ENCODE measurements at regions not wholly inside any gene's neighbourhood (a gene's known extent, or its start where the extent isn't known, plus 50 kb on each side); places are given as distances from the start of the nearest gene placed in this dataset.

- DNase-seq (ENCODE audit: low read depth) = no peak
- no peak overlapping the region for H3K4me3 ChIP-seq (ENCODE audit: low read depth, low read length)
- TF ChIP-seq CTCF (IDR thresholded peaks at IDR 0.05; ENCODE audit: control insufficient read depth, extremely low read depth, insufficient read depth) = no peak
These were observed 247.6 kb downstream of the BRD1 start for GRCh38 chr22:49580024-49580423.

GRCh38 chr22:49577168-49578060 lies 250.3 kb downstream of the BRD1 start:
- no peak overlapping the region for H3K4me3 ChIP-seq (ENCODE audit: low read depth, low read length)
- no peak for DNase-seq (ENCODE audit: low read depth)
- no peak for TF ChIP-seq CTCF (IDR thresholded peaks at IDR 0.05; ENCODE audit: control insufficient read depth, extremely low read depth, insufficient read depth)

- TF ChIP-seq CTCF (IDR thresholded peaks at IDR 0.05; ENCODE audit: control insufficient read depth, extremely low read depth, insufficient read depth) = no peak
- peak; percentile 1 for DNase-seq (ENCODE audit: low read depth)
- H3K4me3 ChIP-seq (ENCODE audit: low read depth, low read length) = peak overlapping the region; percentile 85
These were observed 251.2 kb downstream of the BRD1 start for GRCh38 chr22:49576241-49577141.

GRCh38 chr22:49575703-49576081 lies 252.0 kb downstream of the BRD1 start:
- peak overlapping the region; percentile 85 for H3K4me3 ChIP-seq (ENCODE audit: low read depth, low read length)
- DNase-seq (ENCODE audit: low read depth) = no peak
- no peak for TF ChIP-seq CTCF (IDR thresholded peaks at IDR 0.05; ENCODE audit: control insufficient read depth, extremely low read depth, insufficient read depth)

- no peak for TF ChIP-seq CTCF (IDR thresholded peaks at IDR 0.05; ENCODE audit: control insufficient read depth, extremely low read depth, insufficient read depth)
- H3K4me3 ChIP-seq (ENCODE audit: low read depth, low read length) = peak overlapping the region; percentile 85
- peak; percentile 66 for DNase-seq (ENCODE audit: low read depth)
These were observed 252.6 kb downstream of the BRD1 start for GRCh38 chr22:49574881-49575702.

GRCh38 chr22:49574205-49574880 lies 253.3 kb downstream of the BRD1 start:
- TF ChIP-seq CTCF (IDR thresholded peaks at IDR 0.05; ENCODE audit: control insufficient read depth, extremely low read depth, insufficient read depth) = no peak
- H3K4me3 ChIP-seq (ENCODE audit: low read depth, low read length) = peak overlapping the region; percentile 85
- no peak for DNase-seq (ENCODE audit: low read depth)
